ENCODE measurements at regions not wholly inside any gene's neighbourhood (a gene's known extent, or its start where the extent isn't known, plus 50 kb on each side); places are given as distances from the start of the nearest gene placed in this dataset.

- no peak for TF ChIP-seq FOXP2 (optimal IDR thresholded peaks at IDR 0.05; ENCODE audit: borderline replicate concordance, extremely low read depth, extremely low read length, insufficient read depth)
- TF ChIP-seq, protein P1, sequence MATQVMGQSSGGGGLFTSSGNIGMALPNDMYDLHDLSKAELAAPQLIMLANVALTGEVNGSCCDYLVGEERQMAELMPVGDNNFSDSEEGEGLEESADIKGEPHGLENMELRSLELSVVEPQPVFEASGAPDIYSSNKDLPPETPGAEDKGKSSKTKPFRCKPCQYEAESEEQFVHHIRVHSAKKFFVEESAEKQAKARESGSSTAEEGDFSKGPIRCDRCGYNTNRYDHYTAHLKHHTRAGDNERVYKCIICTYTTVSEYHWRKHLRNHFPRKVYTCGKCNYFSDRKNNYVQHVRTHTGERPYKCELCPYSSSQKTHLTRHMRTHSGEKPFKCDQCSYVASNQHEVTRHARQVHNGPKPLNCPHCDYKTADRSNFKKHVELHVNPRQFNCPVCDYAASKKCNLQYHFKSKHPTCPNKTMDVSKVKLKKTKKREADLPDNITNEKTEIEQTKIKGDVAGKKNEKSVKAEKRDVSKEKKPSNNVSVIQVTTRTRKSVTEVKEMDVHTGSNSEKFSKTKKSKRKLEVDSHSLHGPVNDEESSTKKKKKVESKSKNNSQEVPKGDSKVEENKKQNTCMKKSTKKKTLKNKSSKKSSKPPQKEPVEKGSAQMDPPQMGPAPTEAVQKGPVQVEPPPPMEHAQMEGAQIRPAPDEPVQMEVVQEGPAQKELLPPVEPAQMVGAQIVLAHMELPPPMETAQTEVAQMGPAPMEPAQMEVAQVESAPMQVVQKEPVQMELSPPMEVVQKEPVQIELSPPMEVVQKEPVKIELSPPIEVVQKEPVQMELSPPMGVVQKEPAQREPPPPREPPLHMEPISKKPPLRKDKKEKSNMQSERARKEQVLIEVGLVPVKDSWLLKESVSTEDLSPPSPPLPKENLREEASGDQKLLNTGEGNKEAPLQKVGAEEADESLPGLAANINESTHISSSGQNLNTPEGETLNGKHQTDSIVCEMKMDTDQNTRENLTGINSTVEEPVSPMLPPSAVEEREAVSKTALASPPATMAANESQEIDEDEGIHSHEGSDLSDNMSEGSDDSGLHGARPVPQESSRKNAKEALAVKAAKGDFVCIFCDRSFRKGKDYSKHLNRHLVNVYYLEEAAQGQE (IDR thresholded peaks at IDR 0.05; ENCODE audit: insufficient read depth in 1 of 2, low read depth in 2 of 2, low read length in 2 of 2), result no peak
- no peak for TF ChIP-seq TAF1 (IDR thresholded peaks at IDR 0.05; ENCODE audit: borderline replicate concordance, insufficient read depth, low read length)
Measured at GRCh38 chr14:89542786-89543424, 125.9 kb upstream of the FOXN3 start.

DNA sequence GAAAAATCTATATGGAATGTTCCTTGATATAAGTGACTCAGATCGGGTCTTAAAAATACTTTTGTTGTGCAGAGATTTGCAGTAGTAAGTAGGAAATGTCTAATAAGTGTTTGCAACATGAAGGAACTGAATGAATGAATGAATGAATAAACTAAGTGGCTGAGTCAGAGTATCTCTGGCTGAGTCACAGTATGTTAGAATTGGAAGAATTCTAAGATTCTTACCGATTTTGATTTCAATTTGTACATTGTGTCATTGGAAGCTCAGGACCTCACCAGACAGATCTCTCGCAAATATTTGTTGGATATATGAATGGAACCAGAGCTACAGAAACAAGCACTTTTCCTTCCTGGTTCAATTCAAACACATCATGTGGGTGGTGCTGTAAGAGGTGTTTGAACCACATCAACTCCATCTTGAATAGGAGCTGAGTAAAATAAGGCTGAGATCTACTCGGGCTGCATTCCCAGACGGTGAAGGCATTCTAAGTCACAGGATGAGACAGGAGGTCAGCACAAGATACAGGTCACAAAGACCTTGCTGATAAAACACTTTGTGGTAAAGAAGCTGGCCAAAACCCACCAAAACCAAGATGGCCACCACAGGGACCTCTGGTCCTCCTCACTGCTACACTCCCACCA, 123.9 kb upstream of the FOXN3 start:
- TF ChIP-seq SIN3A (IDR thresholded peaks at IDR 0.05; ENCODE audit: borderline replicate concordance, insufficient read depth, low read length), result no peak
- TF ChIP-seq, protein P1 (IDR thresholded peaks at IDR 0.05; ENCODE audit: insufficient read depth in 1 of 2, low read depth in 2 of 2, low read length in 2 of 2), result no peak
- TF ChIP-seq FOXP2 (optimal IDR thresholded peaks at IDR 0.05; ENCODE audit: borderline replicate concordance, extremely low read depth, extremely low read length, insufficient read depth), result no peak
- TF ChIP-seq TAF1 (IDR thresholded peaks at IDR 0.05; ENCODE audit: borderline replicate concordance, insufficient read depth, low read length), result no peak
- TF ChIP-seq POLR2AphosphoS5 (IDR thresholded peaks at IDR 0.05; ENCODE audit: low read depth, low read length), result no peak

- no peak for TF ChIP-seq FOXP2 (optimal IDR thresholded peaks at IDR 0.05; ENCODE audit: borderline replicate concordance, extremely low read depth, extremely low read length, insufficient read depth)
- TF ChIP-seq SIN3A (IDR thresholded peaks at IDR 0.05; ENCODE audit: borderline replicate concordance, insufficient read depth, low read length), result no peak
- no peak for TF ChIP-seq TAF1 (IDR thresholded peaks at IDR 0.05; ENCODE audit: borderline replicate concordance, insufficient read depth, low read length)
Measured at GRCh38 chr14:89540009-89540829, 123.2 kb upstream of the FOXN3 start.

- no peak for TF ChIP-seq FOXP2 (optimal IDR thresholded peaks at IDR 0.05; ENCODE audit: borderline replicate concordance, extremely low read depth, extremely low read length, insufficient read depth)
- TF ChIP-seq SIN3A (IDR thresholded peaks at IDR 0.05; ENCODE audit: borderline replicate concordance, insufficient read depth, low read length), result no peak
- TF ChIP-seq, protein P1 (IDR thresholded peaks at IDR 0.05; ENCODE audit: insufficient read depth in 1 of 2, low read depth in 2 of 2, low read length in 2 of 2), result no peak
- no peak for TF ChIP-seq TAF1 (IDR thresholded peaks at IDR 0.05; ENCODE audit: borderline replicate concordance, insufficient read depth, low read length)
- no peak for TF ChIP-seq POLR2AphosphoS5 (IDR thresholded peaks at IDR 0.05; ENCODE audit: low read depth, low read length)
Measured at GRCh38 chr14:89537911-89538310, 120.9 kb upstream of the FOXN3 start.

GRCh38 chr14:89534902-89535685, 118.1 kb upstream of the FOXN3 start:
- TF ChIP-seq POLR2AphosphoS5 (IDR thresholded peaks at IDR 0.05; ENCODE audit: low read depth, low read length) (no peak), FOXP2 (optimal IDR thresholded peaks at IDR 0.05; ENCODE audit: borderline replicate concordance, extremely low read depth, extremely low read length, insufficient read depth) (no peak), SIN3A (IDR thresholded peaks at IDR 0.05; ENCODE audit: borderline replicate concordance, insufficient read depth, low read length) (no peak), TAF1 (IDR thresholded peaks at IDR 0.05; ENCODE audit: borderline replicate concordance, insufficient read depth, low read length) (no peak)
- TF ChIP-seq, protein P1 (IDR thresholded peaks at IDR 0.05; ENCODE audit: insufficient read depth in 1 of 2, low read depth in 2 of 2, low read length in 2 of 2), result no peak
